KMS-11 (cell line): ENCODE measurements at regions not wholly inside any gene's neighbourhood (a gene's known extent, or its start where the extent isn't known, plus 50 kb on each side); places are given as distances from the start of the nearest gene placed in this dataset.
"Not testable (repeated sequence)": the region's sequence is repeated elsewhere in the genome, so short reads cannot be mapped to it uniquely, and the experiment has no call there.

ENCODE experiments used
- H2AFZ ChIP-seq: fragments of 200-600 bp; sonication (generic); 2 replicates; pipeline ENCODE4 v1.6.1; 2016; ENCODE audit warnings: antibody characterized with exemption, mixed run types, low read depth
- H3K27ac ChIP-seq: fragments of 200-600 bp; sonication (generic); 2 replicates; pipeline ENCODE4 v1.6.1; 2016; ENCODE audit warnings: mild to moderate bottlenecking, mixed run types
- H3K27me3 ChIP-seq: fragments of 200-600 bp; sonication (generic); 2 replicates; pipeline ENCODE4 v1.6.1; 2017; ENCODE audit warnings: mild to moderate bottlenecking, low read depth, mixed run types, moderate library complexity; ENCODE audit not compliant: insufficient read depth
- H3K36me3 ChIP-seq: fragments of 200-600 bp; sonication (generic); 2 replicates; pipeline ENCODE4 v1.6.1; 2017; ENCODE audit warnings: mild to moderate bottlenecking, mixed run types; ENCODE audit not compliant: insufficient read depth
- H3K4me1 ChIP-seq: fragments of 200-600 bp; sonication (generic); 2 replicates; pipeline ENCODE4 v1.6.1; 2016; ENCODE audit warnings: mild to moderate bottlenecking, low read depth, mixed run types; ENCODE audit not compliant: poor library complexity, severe bottlenecking
- H3K4me2 ChIP-seq: fragments of 200-600 bp; sonication (generic); 2 replicates; pipeline ENCODE4 v1.7.0; 2016; ENCODE audit warnings: mild to moderate bottlenecking, mixed run types
- H3K4me3 ChIP-seq: fragments of 200-600 bp; sonication (generic); IDR thresholded peaks from 2 replicates; pipeline ENCODE4 v1.6.1; 2017; ENCODE audit warnings: low read depth, low read length, mixed read lengths; ENCODE audit not compliant: insufficient read depth
- H3K79me2 ChIP-seq: fragments of 200-600 bp; sonication (generic); 2 replicates; pipeline ENCODE4 v1.6.1; 2016; ENCODE audit warnings: low read depth, mixed run types; ENCODE audit not compliant: insufficient read depth
- H3K9ac ChIP-seq: fragments of 200-600 bp; sonication (generic); 2 replicates; pipeline ENCODE4 v1.6.1; 2016; ENCODE audit warnings: mild to moderate bottlenecking, mixed run types
- H4K20me1 ChIP-seq: fragments of 200-600 bp; sonication (generic); 2 replicates; pipeline ENCODE4 v1.6.1; 2016; ENCODE audit warnings: mild to moderate bottlenecking, mixed run types; ENCODE audit not compliant: insufficient read depth
- CTCF ChIP-seq: fragments of 200-600 bp; sonication (generic); conservative IDR thresholded peaks from 2 replicates; pipeline ENCODE4 v1.6.1; 2017; ENCODE audit warnings: low read depth, mild to moderate bottlenecking, antibody characterized with exemption, low read length, moderate library complexity, mixed read lengths

GRCh38 chrX:35458142-35458541 lies 340.0 kb upstream of the MAGEB16 start:
- Histone ChIP-seq H4K20me1 (no peaks in the 10 kb centered on the region), H3K36me3 (no peaks in the 10 kb centered on the region), H3K4me2 (no peak overlapping the region), H3K27me3 (no peaks in the 10 kb centered on the region), H3K79me2 (no peaks in the 10 kb centered on the region), H3K9ac (no peak overlapping the region), H3K4me3 (no peak overlapping the region), H3K4me1 (no peaks in the 10 kb centered on the region), H2AFZ (no peak overlapping the region), H3K27ac (no peak overlapping the region)
- no peak for TF ChIP-seq CTCF

- Histone ChIP-seq H3K4me2 (no peak overlapping the region), H3K36me3 (no peaks in the 10 kb centered on the region), H2AFZ (no peak overlapping the region), H3K9ac (no peak overlapping the region), H3K27ac (no peak overlapping the region), H3K79me2 (no peaks in the 10 kb centered on the region), H3K4me3 (no peak overlapping the region), H4K20me1 (no peaks in the 10 kb centered on the region), H3K27me3 (no peaks in the 10 kb centered on the region), H3K4me1 (no peaks in the 10 kb centered on the region)
- no peak for TF ChIP-seq CTCF
These were observed 337.0 kb upstream of the MAGEB16 start for GRCh38 chrX:35461164-35461563.

GRCh38 chrX:35496671-35497070 lies 301.5 kb upstream of the MAGEB16 start:
- not testable (repeated sequence) for H3K9ac ChIP-seq, H3K36me3 ChIP-seq, H3K4me2 ChIP-seq, H4K20me1 ChIP-seq, H3K4me1 ChIP-seq, H2AFZ ChIP-seq, H3K27me3 ChIP-seq, H3K27ac ChIP-seq, H3K4me3 ChIP-seq, H3K79me2 ChIP-seq

- not testable (repeated sequence) for H3K27ac ChIP-seq, H4K20me1 ChIP-seq, H3K36me3 ChIP-seq, H3K9ac ChIP-seq, H3K4me2 ChIP-seq, H3K4me1 ChIP-seq, H3K79me2 ChIP-seq, H3K4me3 ChIP-seq, H2AFZ ChIP-seq, H3K27me3 ChIP-seq
These were observed 300.7 kb upstream of the MAGEB16 start for GRCh38 chrX:35497453-35497852.

GRCh38 chrX:35499071-35499862 lies 298.9 kb upstream of the MAGEB16 start:
- no peaks in the 10 kb centered on the region for H3K27me3 ChIP-seq
- TF ChIP-seq CTCF, result no peak
- H3K4me1 ChIP-seq, result no peaks in the 10 kb centered on the region
- H3K4me3 ChIP-seq, result no peak overlapping the region
- H3K36me3 ChIP-seq, result no peaks in the 10 kb centered on the region
- H3K27ac ChIP-seq, result no peak overlapping the region
- no peaks in the 10 kb centered on the region for H3K79me2 ChIP-seq
- H2AFZ ChIP-seq, result no peak overlapping the region
- no peak overlapping the region for H3K9ac ChIP-seq
- H4K20me1 ChIP-seq, result no peaks in the 10 kb centered on the region
- H3K4me2 ChIP-seq, result no peak overlapping the region
